H1 (cell line): ENCODE measurements at regions not wholly inside any gene's neighbourhood (a gene's known extent, or its start where the extent isn't known, plus 50 kb on each side); places are given as distances from the start of the nearest gene placed in this dataset.
A peak's percentile ranks its signal among the peaks of the same experiment; 100 is the strongest.

ENCODE experiments used
- CTCF ChIA-PET: fragments of 300-600 bp; sonication (Branson Sonifier 250); formaldehyde crosslinking; loops from one replicate; lab custom pipeline; 2021; ENCODE audit not compliant: partially characterized antibody; lab: Charles Lee
- POLR2A ChIA-PET: fragments of 300-600 bp; sonication (Branson Sonifier 250); formaldehyde crosslinking; loops from one replicate; lab custom pipeline; 2021; ENCODE audit warnings: inconsistent platforms; ENCODE audit not compliant: partially characterized antibody; lab: Charles Lee
- DNase-seq, 2 experiments: peaks; one replicate each; pipeline versions ENCODE4 v3.0.0 to v3.0.0-alpha.2; 2010 to 2022; ENCODE audit warnings: low spot score in 2 of 2, low read depth in 1 of 2, mixed read lengths in 1 of 2
- FAIRE-seq: peaks from 2 replicates; lab custom pipeline; 2011; peaks lifted over from hg19 to GRCh38; lab: Jason Lieb, UNC
- H2AFZ ChIP-seq: 2 replicates; pipeline ENCODE4 v1.8.1; 2012; ENCODE audit warnings: low read length, inconsistent platforms
- H2AK5ac ChIP-seq: 2 replicates; pipeline ENCODE4 v1.6.1; 2013; ENCODE audit warnings: low read depth, low read length
- H2BK120ac ChIP-seq: replicated peaks from 2 replicates; pipeline ENCODE3; 2013; ENCODE audit warnings: low read depth, low read length, inconsistent platforms
- H2BK12ac ChIP-seq: 2 replicates; pipeline ENCODE4 v1.6.1; 2013; ENCODE audit warnings: low read depth, low read length
- H2BK15ac ChIP-seq: 2 replicates; pipeline ENCODE4 v1.6.1; 2013; ENCODE audit warnings: low read length
- H2BK20ac ChIP-seq: 2 replicates; pipeline ENCODE4 v1.6.1; 2013; ENCODE audit warnings: low read length
- H2BK5ac ChIP-seq: 2 replicates; pipeline ENCODE4 v1.6.1; 2013; ENCODE audit warnings: low read depth, low read length
- H3K14ac ChIP-seq: 2 replicates; pipeline ENCODE4 v1.6.1; 2013; ENCODE audit warnings: inconsistent platforms; ENCODE audit not compliant: insufficient read length
- H3K18ac ChIP-seq: 2 replicates; pipeline ENCODE4 v1.6.1; 2013; ENCODE audit warnings: low read length; ENCODE audit errors: extremely low read depth
- H3K23ac ChIP-seq: 2 replicates; pipeline ENCODE4 v1.6.1; 2013; ENCODE audit warnings: inconsistent platforms; ENCODE audit not compliant: insufficient read length
- H3K23me2 ChIP-seq: 2 replicates; pipeline ENCODE4 v1.6.1; 2013; ENCODE audit warnings: low read depth, low read length
- H3K27ac ChIP-seq: 2 replicates; pipeline ENCODE4 v1.6.1; 2011; ENCODE audit warnings: low read depth, low read length, inconsistent platforms
- H3K27me3 ChIP-seq, 4 experiments: replicated peaks in 1 of 4; 1 replicate in 1 of 4; 2 replicates in 3 of 4; pipeline versions ENCODE4 v1.6.1 to v1.8.1; 2011 to 2013; ENCODE audit warnings: low read length in 3 of 4, mild to moderate bottlenecking in 3 of 4, inconsistent platforms in 2 of 4, mixed read lengths in 2 of 4, moderate library complexity in 1 of 4; ENCODE audit not compliant: control insufficient read depth in 3 of 4, insufficient read depth in 3 of 4; ENCODE audit errors: extremely low read depth in 1 of 4
- H3K36me3 ChIP-seq, 4 experiments: 2 replicates each; pipeline versions ENCODE4 v1.6.1 to v1.8.1; 2011 to 2013; ENCODE audit warnings: mild to moderate bottlenecking in 4 of 4, low read length in 3 of 4, moderate library complexity in 2 of 4, control low read depth in 1 of 4, inconsistent platforms in 1 of 4; ENCODE audit not compliant: insufficient read depth in 4 of 4, control insufficient read depth in 2 of 4
- H3K4ac ChIP-seq: replicated peaks from 2 replicates; pipeline ENCODE3; 2013; ENCODE audit warnings: low read length, low read depth, mixed read lengths, inconsistent platforms; ENCODE audit not compliant: insufficient read length
- H3K4me1 ChIP-seq, 4 experiments: replicated peaks in 1 of 4; 1 replicate in 1 of 4; 2 replicates in 3 of 4; pipeline versions ENCODE4 v1.6.1 to v1.8.1; 2011 to 2013; ENCODE audit warnings: low read length in 3 of 4, inconsistent platforms in 2 of 4, mixed read lengths in 1 of 4; ENCODE audit not compliant: insufficient read depth in 4 of 4, control insufficient read depth in 3 of 4
- H3K4me2 ChIP-seq, 2 experiments: 2 replicates each; pipeline versions ENCODE4 v1.6.1 to v1.8.1; 2011 to 2013; ENCODE audit warnings: low read depth in 2 of 2, low read length in 2 of 2, control low read depth in 1 of 2, inconsistent platforms in 1 of 2, mild to moderate bottlenecking in 1 of 2; ENCODE audit not compliant: insufficient read depth in 1 of 2
- H3K4me3 ChIP-seq, 4 experiments: fragments of 200-600, 300-600 bp in 1 of 4; sonication (generic), shearing (Covaris generic), sonication (Bioruptor Twin) in 1 of 4; 2 replicates each; pipeline versions ENCODE4 v1.5.1 to v1.8.1; 2011 to 2016; ENCODE audit warnings: low read length in 4 of 4, low read depth in 3 of 4, control low read depth in 2 of 4, inconsistent platforms in 2 of 4, mild to moderate bottlenecking in 2 of 4, mixed read lengths in 1 of 4, moderate library complexity in 1 of 4; ENCODE audit not compliant: insufficient read depth in 2 of 4; ENCODE audit errors: extremely low read depth in 1 of 4
- H3K56ac ChIP-seq: replicated peaks from 2 replicates; pipeline ENCODE3; 2013; ENCODE audit warnings: low read depth, mild to moderate bottlenecking, mixed read lengths, low read length, inconsistent platforms; ENCODE audit not compliant: insufficient read length
- H3K79me1 ChIP-seq: 2 replicates; pipeline ENCODE4 v1.6.1; 2013; ENCODE audit warnings: low read depth, low read length, control low read depth
- H3K79me2 ChIP-seq, 2 experiments: 2 replicates each; pipeline versions ENCODE4 v1.6.1 to v1.8.1; 2012 to 2013; ENCODE audit warnings: low read length in 2 of 2, mild to moderate bottlenecking in 2 of 2, inconsistent platforms in 1 of 2; ENCODE audit not compliant: insufficient read depth in 2 of 2, control insufficient read depth in 1 of 2
- H3K9ac ChIP-seq, 4 experiments: replicated peaks in 1 of 4; 1 replicate in 1 of 4; 2 replicates in 3 of 4; pipeline versions ENCODE4 v1.6.1 to v1.8.1; 2011 to 2013; ENCODE audit warnings: low read depth in 3 of 4, low read length in 3 of 4, control low read depth in 2 of 4, mild to moderate bottlenecking in 2 of 4, moderate library complexity in 2 of 4, inconsistent platforms in 1 of 4; ENCODE audit errors: extremely low read depth in 1 of 4
- H3K9me3 ChIP-seq, 2 experiments: 2 replicates each; pipeline versions ENCODE4 v1.6.1 to v1.8.1; 2012 to 2013; ENCODE audit warnings: mild to moderate bottlenecking in 2 of 2, moderate library complexity in 2 of 2, control low read depth in 1 of 2, inconsistent platforms in 1 of 2, low read depth in 1 of 2, low read length in 1 of 2, mixed read lengths in 1 of 2; ENCODE audit not compliant: insufficient read depth in 2 of 2
- H4K20me1 ChIP-seq, 2 experiments: replicated peaks in 1 of 2; 2 replicates each; pipeline versions ENCODE3 to v1.8.1; 2011 to 2013; ENCODE audit warnings: inconsistent platforms in 2 of 2, low read length in 2 of 2, mild to moderate bottlenecking in 1 of 2; ENCODE audit not compliant: insufficient read depth in 2 of 2, control insufficient read depth in 1 of 2
- H4K5ac ChIP-seq: 2 replicates; pipeline ENCODE4 v1.6.1; 2013; ENCODE audit warnings: low read length, low read depth, mixed read lengths, inconsistent platforms; ENCODE audit not compliant: insufficient read length
- H4K8ac ChIP-seq: 2 replicates; pipeline ENCODE4 v1.8.0; 2013; ENCODE audit warnings: mild to moderate bottlenecking, moderate library complexity, low read length, inconsistent platforms; ENCODE audit not compliant: insufficient read depth; ENCODE audit errors: extremely low read depth
- H4K91ac ChIP-seq: replicated peaks from 2 replicates; pipeline ENCODE3; 2013; ENCODE audit warnings: low read length, mixed read lengths, inconsistent platforms; ENCODE audit not compliant: insufficient read length
- FOSL1 ChIP-seq: IDR thresholded peaks from 2 replicates; pipeline ENCODE4 v1.6.1; 2011; ENCODE audit warnings: mild to moderate bottlenecking, low read depth, low read length, moderate library complexity; ENCODE audit not compliant: insufficient read depth
- HDAC2 ChIP-seq, 2 experiments: fragments of 300-600 bp in 1 of 2; sonication (generic) in 1 of 2; IDR thresholded peaks; 2 replicates each; pipeline ENCODE4 v1.6.1; 2011 to 2012; ENCODE audit warnings: low read depth in 2 of 2, low read length in 2 of 2, mild to moderate bottlenecking in 2 of 2, moderate library complexity in 2 of 2, borderline replicate concordance in 1 of 2, inconsistent platforms in 1 of 2
- SRF ChIP-seq: IDR thresholded peaks from 2 replicates; pipeline ENCODE4 v1.6.1; 2011; ENCODE audit warnings: mild to moderate bottlenecking, low read depth, low read length, moderate library complexity
- WGBS, 2 experiments: shearing (Covaris generic) in 1 of 2; methylation state at CpG; one replicate each; pipeline versions ENCODE4 v1.1.6 to v1.1.7; 2013 to 2015; ENCODE audit warnings: low lambda C conversion rate in 2 of 2, mixed read lengths in 2 of 2, inconsistent platforms in 1 of 2, low coverage in 1 of 2, missing lambda C conversion rate in 1 of 2; ENCODE audit not compliant: insufficient replicate concordance in 2 of 2, insufficient coverage in 1 of 2, insufficient read length in 1 of 2; ENCODE audit errors: extremely low coverage in 1 of 2, missing lambda C conversion rate in 1 of 2; 5-methylcytosine and 5-hydroxymethylcytosine counted together

DNA sequence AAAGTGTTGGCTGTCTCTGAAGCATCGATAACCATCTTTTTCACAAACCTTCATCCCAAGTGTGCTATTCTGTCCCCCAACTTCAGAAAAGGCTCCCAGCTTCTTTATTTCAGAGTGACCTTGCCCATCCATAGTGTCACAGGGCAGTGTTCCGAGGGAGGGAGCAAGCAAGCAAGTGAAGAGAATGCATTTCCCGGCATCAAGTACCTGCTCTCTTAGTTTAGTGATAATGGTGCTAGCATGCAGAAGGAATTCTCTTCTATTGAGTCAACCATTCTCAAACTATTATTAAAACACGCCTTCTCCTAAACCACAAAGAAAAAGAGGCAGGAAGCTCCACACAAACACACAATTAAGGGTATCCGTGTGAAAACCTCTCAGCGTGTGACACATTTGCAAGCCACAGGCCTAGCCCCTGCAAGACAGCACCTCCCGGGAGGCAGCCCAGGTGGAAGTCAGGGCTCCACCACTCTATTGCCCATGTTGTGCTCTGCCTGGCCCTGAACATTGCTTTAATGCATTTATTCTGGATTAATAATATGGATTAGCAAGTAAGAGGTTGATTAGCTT, 504.9 kb downstream of the GALR1 start:
- Histone ChIP-seq H3K23me2 (no peaks in the 10 kb centered on the region), H3K79me2 (no peaks in the 10 kb centered on the region), H2AFZ (no peak overlapping the region), H2BK12ac (no peak overlapping the region), H3K4me1 (peaks cover 0 to 17% (median 10%) of the 10 kb centered on the region in 4 experiments; a peak in 6 of 7 replicates), H4K20me1 (no peaks in the 10 kb centered on the region), H2BK5ac (no peak overlapping the region), H3K4ac (no peak overlapping the region), H2BK20ac (no peak overlapping the region), H3K4me3 (no peak overlapping the region), H2AK5ac (no peak overlapping the region), H3K14ac (no peak overlapping the region), H3K4me2 (peak overlapping the region in 1 of 2 experiments; percentile 46; a peak in 2 of 4 replicates), H2BK120ac (no peak overlapping the region), H3K9me3 (no peaks in the 10 kb centered on the region), H3K79me1 (no peaks in the 10 kb centered on the region), H3K36me3 (no peaks in the 10 kb centered on the region), H4K5ac (no peak overlapping the region), H4K91ac (no peak overlapping the region), H3K9ac (no peak overlapping the region), H3K56ac (no peak overlapping the region), H3K27me3 (no peaks in the 10 kb centered on the region), H3K18ac (no peak overlapping the region), H3K23ac (no peak overlapping the region), H2BK15ac (no peak overlapping the region), H4K8ac (no peak overlapping the region), H3K27ac (no peak overlapping the region)
- DNase-seq: no peak
- ChIA-PET POLR2A (interaction anchor here (1.3 kb wide), 1 partner anchor 10 kb away, joined by 3 read pairs; no protein-coding TSS in a partner anchor), CTCF (interaction anchor here (1.1 to 2.0 kb wide), 5 partner anchors 9 to 176 kb away, joined by 3 to 6 read pairs (median 5); no protein-coding TSS in a partner anchor)
- TF ChIP-seq SRF (no peak), HDAC2 (IDR thresholded peaks at IDR 0.05; ENCODE audit: borderline replicate concordance in 1 of 2, low read depth in 2 of 2, low read length in 2 of 2) (0 out of 4 replicates have a peak, but pooled peaks have one; percentile 45 to 50), FOSL1 (no peak)
- 12% methylated on average over 7 of the region's 7 CpGs; no CpG with 5 or more reads in 1 of the 2 experiments for WGBS, 2 experiments
- peak; percentile 58 for FAIRE-seq
